Progenitor cell of endocrine pancreas (in vitro differentiated cells): ENCODE measurements at regions not wholly inside any gene's neighbourhood (a gene's known extent, or its start where the extent isn't known, plus 50 kb on each side); places are given as distances from the start of the nearest gene placed in this dataset.

ENCODE experiments used
- DNase-seq: peaks from one replicate; pipeline ENCODE4 v3.0.0; 2021; ENCODE audit warnings: low spot score; ENCODE audit not compliant: unreplicated experiment
- H3K27ac Mint-ChIP-seq: 2 replicates; pipeline ENCODE4 v1.8.0; 2021; ENCODE audit warnings: mild to moderate bottlenecking, moderate library complexity, mixed read lengths
- H3K27me3 Mint-ChIP-seq: 2 replicates; pipeline ENCODE4 v1.8.0; 2021; ENCODE audit warnings: mixed read lengths
- H3K36me3 Mint-ChIP-seq: 2 replicates; pipeline ENCODE4 v1.8.0; 2022; ENCODE audit warnings: mixed read lengths; ENCODE audit not compliant: insufficient read depth
- H3K4me1 Mint-ChIP-seq: 2 replicates; pipeline ENCODE4 v1.8.0; 2021; ENCODE audit warnings: low read depth, mixed read lengths
- H3K4me3 Mint-ChIP-seq: 2 replicates; pipeline ENCODE4 v1.8.0; 2021; ENCODE audit warnings: low read depth, mild to moderate bottlenecking, moderate library complexity, mixed read lengths
- H3K9me3 Mint-ChIP-seq: 2 replicates; pipeline ENCODE4 v1.8.0; 2021; ENCODE audit warnings: low read depth, mixed read lengths
- CTCF ChIP-seq: fragments of 200-600 bp; sonication (generic); IDR thresholded peaks from one replicate; pipeline ENCODE4 v1.5.0; 2021; ENCODE audit warnings: antibody characterized with exemption, mild to moderate bottlenecking; ENCODE audit not compliant: unreplicated experiment

- peaks cover 5% of the 10 kb centered on the region for H3K4me1 Mint-ChIP-seq
- no peak overlapping the region for H3K4me3 Mint-ChIP-seq
- no peaks in the 10 kb centered on the region for H3K27me3 Mint-ChIP-seq
- DNase-seq, result no peak
- no peak for TF ChIP-seq CTCF
- no peak overlapping the region for H3K27ac Mint-ChIP-seq
- no peaks in the 10 kb centered on the region for H3K36me3 Mint-ChIP-seq
- H3K9me3 Mint-ChIP-seq, result peaks cover 14% of the 10 kb centered on the region
Measured at GRCh38 chr4:75376543-75376942, 137.7 kb downstream of the RCHY1 start.

- no peak overlapping the region for H3K27ac Mint-ChIP-seq
- no peak for DNase-seq
- no peaks in the 10 kb centered on the region for H3K9me3 Mint-ChIP-seq
- TF ChIP-seq CTCF, result no peak
- no peaks in the 10 kb centered on the region for H3K27me3 Mint-ChIP-seq
- peaks cover 5% of the 10 kb centered on the region for H3K4me1 Mint-ChIP-seq
- no peaks in the 10 kb centered on the region for H3K36me3 Mint-ChIP-seq
- H3K4me3 Mint-ChIP-seq, result no peak overlapping the region
Measured at GRCh38 chr4:75371915-75372314, 142.3 kb downstream of the RCHY1 start.

GRCh38 chr4:75370576-75370975, 143.6 kb downstream of the RCHY1 start:
- H3K27me3 Mint-ChIP-seq, result no peaks in the 10 kb centered on the region
- H3K9me3 Mint-ChIP-seq, result no peaks in the 10 kb centered on the region
- no peak for TF ChIP-seq CTCF
- no peaks in the 10 kb centered on the region for H3K36me3 Mint-ChIP-seq
- no peak overlapping the region for H3K4me3 Mint-ChIP-seq
- no peak for DNase-seq
- no peaks in the 10 kb centered on the region for H3K4me1 Mint-ChIP-seq
- no peak overlapping the region for H3K27ac Mint-ChIP-seq

GRCh38 chr4:75345423-75345822, 168.8 kb downstream of the RCHY1 start:
- H3K9me3 Mint-ChIP-seq, result no peaks in the 10 kb centered on the region
- no peaks in the 10 kb centered on the region for H3K27me3 Mint-ChIP-seq
- H3K4me3 Mint-ChIP-seq, result no peak overlapping the region
- no peak for DNase-seq
- no peaks in the 10 kb centered on the region for H3K4me1 Mint-ChIP-seq
- no peak for TF ChIP-seq CTCF
- H3K36me3 Mint-ChIP-seq, result no peaks in the 10 kb centered on the region
- no peak overlapping the region for H3K27ac Mint-ChIP-seq

GRCh38 chr4:75344915-75345314, 169.3 kb downstream of the RCHY1 start:
- no peaks in the 10 kb centered on the region for H3K9me3 Mint-ChIP-seq
- TF ChIP-seq CTCF, result no peak
- H3K27me3 Mint-ChIP-seq, result no peaks in the 10 kb centered on the region
- no peaks in the 10 kb centered on the region for H3K4me1 Mint-ChIP-seq
- H3K4me3 Mint-ChIP-seq, result no peak overlapping the region
- H3K27ac Mint-ChIP-seq, result no peak overlapping the region
- H3K36me3 Mint-ChIP-seq, result no peaks in the 10 kb centered on the region
- DNase-seq, result no peak

GRCh38 chr4:75343333-75343732, 170.9 kb downstream of the RCHY1 start:
- peaks cover 2% of the 10 kb centered on the region for H3K27me3 Mint-ChIP-seq
- H3K36me3 Mint-ChIP-seq, result no peaks in the 10 kb centered on the region
- H3K9me3 Mint-ChIP-seq, result no peaks in the 10 kb centered on the region
- no peak for TF ChIP-seq CTCF
- no peak overlapping the region for H3K4me3 Mint-ChIP-seq
- H3K4me1 Mint-ChIP-seq, result no peaks in the 10 kb centered on the region
- no peak for DNase-seq
- H3K27ac Mint-ChIP-seq, result no peak overlapping the region
